NCI-H187 treated with DMSO at 0.1 percent for 48 hours (cell line): ENCODE measurements at regions not wholly inside any gene's neighbourhood (a gene's known extent, or its start where the extent isn't known, plus 50 kb on each side); places are given as distances from the start of the nearest gene placed in this dataset.
"Not testable (repeated sequence)": the region's sequence is repeated elsewhere in the genome, so short reads cannot be mapped to it uniquely, and the experiment has no call there.

Experiments
- DNase-seq: peaks from one replicate; lab custom pipeline; 2025; lab: John Stamatoyannopoulos, UW

GRCh38 chr9:13443346-13444244, 164.1 kb upstream of the MPDZ start:
- no peak for DNase-seq

GRCh38 chr9:13439685-13440476, 160.4 kb upstream of the MPDZ start:
- DNase-seq: no peak

GRCh38 chr9:13437866-13438265, 158.4 kb upstream of the MPDZ start:
- no peak for DNase-seq

- DNase-seq: no peak
Observed at GRCh38 chr9:13436591-13436990, 157.1 kb upstream of the MPDZ start.

- DNase-seq: not testable (repeated sequence)
Observed at GRCh38 chr9:13433453-13433852, 154.0 kb upstream of the MPDZ start.

- no peak for DNase-seq
Observed at GRCh38 chr9:13432904-13433303, 153.4 kb upstream of the MPDZ start.

GRCh38 chr9:13431692-13432091, 152.2 kb upstream of the MPDZ start:
- no peak for DNase-seq

GRCh38 chr9:13431222-13431536, 151.7 kb upstream of the MPDZ start:
- DNase-seq: no peak

GRCh38 chr9:13430368-13431221, 151.1 kb upstream of the MPDZ start:
- no peak for DNase-seq

- no peak for DNase-seq
Observed at GRCh38 chr9:13429301-13430190, 150.1 kb upstream of the MPDZ start.

GRCh38 chr9:13428766-13429165, 149.3 kb upstream of the MPDZ start:
- no peak for DNase-seq

GRCh38 chr9:13427587-13427986, 148.1 kb upstream of the MPDZ start:
- DNase-seq: no peak

GRCh38 chr9:13426606-13427005, 147.1 kb upstream of the MPDZ start:
- no peak for DNase-seq

- DNase-seq: no peak
Observed at GRCh38 chr9:13424872-13425271, 145.4 kb upstream of the MPDZ start.

GRCh38 chr9:13424204-13424603, 144.7 kb upstream of the MPDZ start:
- no peak for DNase-seq

GRCh38 chr9:13414349-13414748, 134.9 kb upstream of the MPDZ start:
- no peak for DNase-seq

GRCh38 chr9:13412331-13412730, 132.8 kb upstream of the MPDZ start:
- DNase-seq: no peak

- no peak for DNase-seq
Observed at GRCh38 chr9:13411791-13412190, 132.3 kb upstream of the MPDZ start.

- DNase-seq: no peak
Observed at GRCh38 chr9:13410566-13411031, 131.1 kb upstream of the MPDZ start.

GRCh38 chr9:13397661-13398060, 118.2 kb upstream of the MPDZ start:
- no peak for DNase-seq

- no peak for DNase-seq
Observed at GRCh38 chr9:13397220-13397619, 117.7 kb upstream of the MPDZ start.
